HG03135 (cell line): ENCODE measurements at regions not wholly inside any gene's neighbourhood (a gene's known extent, or its start where the extent isn't known, plus 50 kb on each side); places are given as distances from the start of the nearest gene placed in this dataset.
A peak's percentile ranks its signal among the peaks of the same experiment; 100 is the strongest.
"Not testable (repeated sequence)": the region's sequence is repeated elsewhere in the genome, so short reads cannot be mapped to it uniquely, and the experiment has no call there.

ENCODE experiments used
- ATAC-seq: cut with Tn5 transposase; IDR thresholded peaks from one replicate; pipeline ENCODE4 v1.9.1; 2021; ENCODE audit warnings: mild to moderate bottlenecking, moderate library complexity; ENCODE audit not compliant: unreplicated experiment

GRCh38 chrX:23061116-23061515 is 61.4 kb downstream of the DDX53 start:
- ATAC-seq = no peak

DNA sequence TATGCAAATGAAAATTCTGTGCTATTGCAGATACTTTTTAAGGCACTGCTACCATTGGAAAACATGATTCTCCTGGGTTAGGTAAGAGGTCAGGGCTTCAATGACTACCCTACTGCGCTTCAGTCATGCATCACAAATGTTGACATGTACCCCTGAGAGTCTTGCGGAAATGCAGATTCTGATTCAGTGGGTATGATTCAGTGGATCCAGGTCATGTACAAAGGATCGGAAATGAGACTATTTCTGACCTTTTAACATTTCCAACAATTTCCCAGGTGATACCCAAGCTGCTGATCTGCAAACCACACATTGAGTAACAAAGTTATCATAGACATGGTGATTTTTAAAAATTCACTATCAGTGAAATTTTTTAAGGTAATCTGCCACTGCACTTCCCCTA is 62.6 kb downstream of the DDX53 start:
- ATAC-seq = no peak

DNA sequence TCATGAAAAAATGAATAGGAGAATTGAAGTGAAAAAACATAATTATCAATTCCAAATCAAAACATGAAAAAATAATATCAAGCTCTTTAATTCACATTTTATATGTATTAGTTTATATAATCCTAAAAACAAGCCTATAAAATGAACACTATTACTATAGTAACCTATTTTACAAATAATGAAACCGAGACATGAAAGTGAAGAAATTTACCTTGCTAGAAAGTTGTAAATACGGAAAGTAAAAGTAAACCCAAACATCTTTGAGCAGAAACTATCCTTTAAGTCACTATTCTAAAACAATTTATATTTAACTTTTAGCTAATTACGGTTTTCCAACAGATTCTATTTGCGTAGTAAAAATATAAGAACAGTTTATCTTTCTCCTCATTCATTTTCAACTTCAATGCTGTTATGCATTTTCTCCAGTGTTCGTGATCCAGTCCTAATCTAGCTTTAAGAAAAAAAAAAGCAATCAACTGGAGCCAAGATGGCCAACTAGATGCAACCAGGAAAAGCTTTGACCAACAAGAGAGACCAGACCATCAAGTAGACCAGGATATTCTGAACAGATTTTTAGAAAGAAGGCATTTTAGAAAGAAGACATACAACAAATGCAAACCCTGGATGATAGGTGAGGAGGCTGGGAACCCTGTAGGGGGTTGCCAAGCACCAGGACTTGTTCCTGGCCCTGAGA is 67.0 kb downstream of the DDX53 start:
- ATAC-seq = peak; percentile 79

GRCh38 chrX:23075461-23075860 is 75.7 kb downstream of the DDX53 start:
- ATAC-seq = not testable (repeated sequence)

DNA sequence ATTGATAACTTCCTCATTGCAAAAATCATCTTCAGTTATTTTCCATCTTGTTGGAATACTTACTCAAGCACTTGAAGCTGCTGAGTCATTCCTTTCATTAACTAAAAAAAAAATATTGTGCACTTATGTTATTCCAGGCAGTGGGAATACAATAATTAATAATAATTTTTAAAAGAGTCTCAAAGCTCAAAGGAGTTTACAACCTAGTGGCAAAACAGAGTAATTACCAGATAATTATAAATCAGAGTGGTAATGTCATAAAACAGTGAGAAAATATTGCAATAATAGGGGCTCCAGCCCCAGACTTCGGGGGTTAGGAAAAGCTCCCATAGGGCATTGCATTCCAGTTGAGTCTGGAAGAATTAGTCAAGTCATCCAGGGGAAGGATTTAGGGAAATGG is 79.6 kb downstream of the DDX53 start:
- ATAC-seq = no peak

DNA sequence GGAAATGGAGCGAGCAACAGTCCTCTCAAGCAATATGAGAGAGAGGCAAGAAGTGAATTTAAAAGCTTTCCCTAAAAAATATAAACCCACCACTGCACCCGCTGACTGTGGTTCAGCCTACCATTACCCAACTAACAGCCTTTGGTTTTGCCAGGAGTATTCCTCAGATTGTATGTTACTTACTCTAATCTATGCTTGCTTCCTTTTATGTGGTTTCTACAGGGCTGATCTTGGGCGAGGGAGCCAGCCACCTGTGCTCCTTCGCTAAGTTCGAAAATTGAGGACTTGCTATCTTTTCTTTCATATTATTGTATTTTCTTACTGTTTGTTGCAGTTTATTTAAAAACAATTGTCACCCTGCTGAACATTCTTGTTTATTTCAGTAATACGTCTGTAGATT is 101.1 kb downstream of the DDX53 start:
- ATAC-seq = no peak

DNA sequence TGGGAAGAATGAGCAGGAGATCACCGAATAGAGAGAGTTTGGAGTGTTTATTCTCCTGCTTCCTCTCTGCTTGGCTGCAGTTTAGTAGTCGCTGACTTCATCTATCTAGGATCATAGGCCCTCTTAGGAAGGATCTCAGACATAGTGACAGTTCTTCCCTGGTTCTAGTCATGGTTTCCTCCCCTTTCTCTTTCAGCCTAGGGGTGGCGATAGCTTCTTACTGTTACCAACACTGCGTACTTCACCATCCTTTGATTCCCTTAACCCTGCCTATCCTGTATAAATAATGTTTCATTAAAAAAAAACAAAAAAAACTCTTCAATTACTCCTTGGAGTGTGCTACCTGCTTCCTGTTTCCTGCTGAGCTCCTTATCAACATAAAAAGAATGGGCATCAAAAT is 103.8 kb downstream of the DDX53 start:
- ATAC-seq = no peak

- no peak for ATAC-seq
Measured at GRCh38 chrX:23114241-23114640, 114.5 kb downstream of the DDX53 start.

DNA sequence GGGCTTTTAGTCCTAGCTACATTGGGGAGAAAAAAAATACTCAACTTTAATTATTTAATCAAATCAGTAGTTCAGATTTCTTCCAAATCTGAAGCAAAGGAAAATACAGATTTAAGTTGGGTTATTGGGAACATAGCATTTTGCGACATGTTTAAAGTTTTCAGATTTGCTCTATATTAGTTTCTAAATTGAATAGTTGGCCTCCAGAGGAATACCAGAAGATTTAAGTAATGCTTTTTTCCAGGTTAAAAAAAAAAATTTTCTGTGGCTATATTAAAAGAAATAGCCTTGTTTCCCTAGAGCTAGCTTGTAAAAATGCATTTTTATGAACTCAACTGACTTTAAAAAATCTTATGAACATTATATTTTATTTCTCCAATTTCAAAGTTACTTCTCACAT is 115.9 kb downstream of the DDX53 start:
- no peak for ATAC-seq

- no peak for ATAC-seq
Measured at GRCh38 chrX:23118163-23118562, 118.4 kb downstream of the DDX53 start.

GRCh38 chrX:23118890-23119527 is 119.2 kb downstream of the DDX53 start:
- ATAC-seq = no peak

DNA sequence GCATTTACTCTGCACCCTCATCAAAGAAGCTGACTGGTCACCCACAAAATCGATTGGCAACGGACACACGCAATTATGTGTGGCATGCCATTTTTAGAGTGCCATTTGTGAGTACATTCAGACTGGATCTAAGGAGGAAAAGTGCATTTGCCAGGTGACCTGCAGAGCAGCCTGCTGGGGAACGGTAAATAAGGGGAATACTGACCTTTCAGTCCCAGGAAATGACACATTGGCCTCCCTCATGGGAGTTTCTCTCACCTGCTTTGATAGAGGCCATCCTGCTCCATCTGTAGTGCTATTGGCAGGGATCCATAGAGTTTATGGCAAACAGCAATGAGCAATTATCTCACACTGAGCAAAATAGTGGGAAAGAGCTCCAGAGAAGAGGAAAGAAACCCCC is 127.8 kb downstream of the DDX53 start:
- ATAC-seq = no peak

GRCh38 chrX:23133551-23133950 is 133.8 kb downstream of the DDX53 start:
- ATAC-seq = no peak

DNA sequence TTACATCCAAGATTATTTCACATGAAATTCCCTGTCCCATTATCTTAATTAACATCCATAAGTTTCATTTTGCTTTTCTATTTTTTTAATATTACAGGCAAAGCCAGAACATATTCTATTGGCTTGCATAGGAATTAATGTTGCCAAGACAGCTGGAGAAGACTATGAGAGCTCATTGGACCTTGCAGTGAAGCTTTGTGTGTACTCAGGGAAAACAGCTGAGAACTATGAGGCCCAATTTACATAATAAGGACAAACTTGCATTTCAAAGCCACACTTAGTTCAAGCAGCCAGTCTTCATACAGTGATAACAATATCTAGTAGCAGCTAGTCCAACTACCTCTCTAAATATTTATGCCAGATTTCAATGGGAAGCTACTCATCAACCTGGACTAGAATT is 134.4 kb downstream of the DDX53 start:
- ATAC-seq = no peak

- no peak for ATAC-seq
Measured at GRCh38 chrX:23136816-23137215, 137.1 kb downstream of the DDX53 start.

- ATAC-seq = no peak
Measured at GRCh38 chrX:23168291-23168690, 166.4 kb upstream of the PTCHD1 start.

DNA sequence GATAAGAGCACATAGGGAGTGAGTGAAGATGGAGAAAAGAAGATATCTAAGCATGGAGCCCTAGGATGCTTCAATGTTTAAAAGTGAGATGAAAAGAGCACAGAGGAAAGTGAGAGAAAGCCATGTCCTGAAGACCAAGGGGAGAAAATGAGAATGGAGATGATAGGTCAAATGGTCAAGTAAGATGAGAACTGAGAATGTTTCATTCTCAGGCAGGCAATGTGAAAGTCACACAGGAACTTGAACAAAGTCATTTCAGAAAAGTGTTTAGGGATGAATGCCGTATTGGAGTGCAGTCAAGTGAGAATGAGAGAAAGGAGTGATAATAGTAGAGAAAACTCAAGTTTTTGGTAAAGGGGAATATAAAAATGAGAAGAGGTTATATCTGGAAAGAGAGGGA is 148.7 kb upstream of the PTCHD1 start:
- no peak for ATAC-seq

GRCh38 chrX:23187819-23188218 is 146.8 kb upstream of the PTCHD1 start:
- ATAC-seq = no peak

DNA sequence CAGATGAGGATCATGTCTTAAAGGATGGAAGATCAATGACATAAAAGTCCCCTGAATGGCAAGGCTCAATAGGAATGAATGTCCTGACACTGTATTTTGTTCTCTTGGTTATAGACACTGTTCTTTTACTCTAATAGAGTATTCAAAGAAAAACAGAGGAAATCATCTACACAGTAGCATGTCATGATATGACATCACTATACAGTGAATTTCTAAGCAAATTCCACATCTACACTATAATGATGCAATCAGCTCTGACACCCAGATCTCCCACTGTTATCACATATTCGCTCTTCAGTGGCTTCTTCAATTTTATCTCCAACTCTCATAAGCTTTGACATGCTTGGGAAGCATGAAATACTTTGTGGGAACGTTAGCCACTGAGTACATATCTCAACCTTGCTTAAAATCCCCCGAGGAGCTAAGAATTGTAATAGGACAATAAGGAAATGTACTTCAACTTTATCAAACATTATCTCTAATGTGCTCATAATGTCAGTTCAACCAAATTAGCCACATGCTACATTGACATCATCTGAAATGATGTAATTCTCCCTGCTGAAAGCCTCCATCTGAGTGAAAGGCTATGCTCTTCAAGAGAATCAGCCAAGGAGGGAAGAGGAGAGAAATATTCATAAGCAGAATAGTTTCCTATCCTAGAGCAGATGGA is 139.6 kb upstream of the PTCHD1 start:
- ATAC-seq = no peak

DNA sequence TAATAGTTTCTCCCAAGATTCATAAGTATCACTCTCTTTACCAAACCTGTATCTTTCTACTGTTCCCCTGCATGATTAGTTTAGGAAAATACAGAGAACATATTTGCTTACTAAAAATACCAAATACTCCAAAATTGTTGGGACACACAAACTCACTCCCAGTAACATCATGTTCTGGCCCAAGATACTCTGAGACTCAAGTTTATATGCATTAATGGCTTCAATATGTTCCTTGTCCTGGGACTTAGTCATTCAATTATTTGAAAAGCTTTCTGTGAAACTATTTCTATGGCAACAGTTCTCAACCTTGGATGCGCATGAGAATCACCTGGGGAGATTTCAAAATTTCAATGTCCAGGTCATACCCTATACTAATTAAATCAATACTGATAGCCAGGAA is 138.9 kb upstream of the PTCHD1 start:
- no peak for ATAC-seq

- ATAC-seq = no peak
Measured at GRCh38 chrX:23201706-23202105, 132.9 kb upstream of the PTCHD1 start.

DNA sequence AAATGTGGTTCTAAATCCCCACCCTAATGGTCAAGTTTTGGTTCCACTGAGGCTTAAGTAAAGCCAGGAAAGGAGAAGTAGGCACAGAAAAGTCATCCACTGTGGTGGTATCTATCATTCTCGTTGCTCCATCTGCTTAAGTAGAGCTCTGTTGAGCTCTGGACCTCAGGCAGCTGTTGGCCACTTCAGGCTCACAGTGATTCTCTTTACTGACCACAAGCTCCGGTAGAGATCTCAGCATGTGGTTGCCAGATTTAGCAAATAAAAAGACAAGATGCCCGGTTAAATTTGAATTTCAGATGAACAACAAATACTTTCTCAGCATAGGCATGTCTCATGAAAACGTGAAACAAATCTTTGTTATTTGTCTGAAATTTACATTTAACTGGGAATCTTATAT is 132.3 kb upstream of the PTCHD1 start:
- ATAC-seq = no peak
